8988T (cell line): ENCODE measurements at regions not wholly inside any gene's neighbourhood (a gene's known extent, or its start where the extent isn't known, plus 50 kb on each side); places are given as distances from the start of the nearest gene placed in this dataset.

Experiments
- DNase-seq: peaks from one replicate; pipeline ENCODE4 v3.0.0; 2011

- DNase-seq = no peak
Observed at GRCh38 chr1:229196404-229197264, 74.3 kb upstream of the RAB4A start.

GRCh38 chr1:229197265-229197585 lies 73.7 kb upstream of the RAB4A start:
- no peak for DNase-seq

- no peak for DNase-seq
Observed at GRCh38 chr1:229199261-229200243, 71.4 kb upstream of the RAB4A start.

GRCh38 chr1:229203030-229203751 lies 67.7 kb upstream of the RAB4A start:
- no peak for DNase-seq

DNA sequence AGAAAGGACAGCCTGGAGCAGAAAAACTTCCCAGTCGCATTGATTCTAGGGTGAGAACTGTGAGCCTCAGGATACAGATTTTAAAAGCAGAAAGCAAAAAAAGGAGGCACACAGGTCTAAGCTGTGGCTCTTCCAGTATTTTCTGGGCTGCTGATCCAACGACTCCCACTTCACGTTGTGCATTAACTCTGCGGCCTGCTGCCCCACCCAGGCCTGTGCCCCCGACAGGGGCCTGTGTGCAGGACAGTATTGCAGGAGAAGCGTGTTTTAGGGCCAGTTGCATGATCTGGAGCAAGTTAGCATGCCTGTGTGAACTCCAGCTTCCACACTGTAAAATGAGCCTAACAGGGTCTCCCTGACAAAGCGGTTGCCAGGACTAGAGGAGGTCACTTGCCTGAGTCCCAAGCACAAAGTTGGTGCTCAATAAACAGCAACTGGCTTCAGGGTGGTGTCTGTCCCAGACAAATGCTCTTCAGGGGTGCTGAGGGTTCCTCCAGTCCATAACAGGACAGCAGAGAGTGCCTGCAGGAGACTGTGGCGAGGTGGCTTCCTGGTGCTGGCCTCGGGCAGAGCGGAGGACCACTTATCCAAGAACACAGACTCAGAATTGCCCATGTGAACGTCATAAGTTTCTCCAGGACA lies 66.8 kb upstream of the RAB4A start:
- no peak for DNase-seq

GRCh38 chr1:229204921-229205777 lies 65.8 kb upstream of the RAB4A start:
- DNase-seq = no peak

DNA sequence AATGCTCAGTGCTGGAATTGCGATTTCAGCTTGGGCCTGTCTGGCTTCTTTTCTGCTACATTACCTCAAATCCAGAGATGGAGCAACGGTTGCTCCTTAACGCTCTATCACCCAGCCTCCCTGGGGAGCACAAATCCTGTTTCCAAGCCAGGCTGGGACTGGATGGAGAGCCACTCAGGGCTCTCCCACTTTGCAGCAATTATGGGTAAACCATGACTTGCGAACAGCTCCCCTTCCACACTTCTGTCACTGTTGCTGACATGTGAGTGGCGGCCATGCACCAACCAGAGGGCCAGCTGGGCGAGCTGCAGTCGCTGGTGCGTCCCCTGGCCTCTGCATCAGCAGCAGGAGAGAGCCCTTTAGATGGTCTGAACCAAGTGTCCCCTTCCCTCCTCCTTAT lies 65.1 kb upstream of the RAB4A start:
- no peak for DNase-seq

DNA sequence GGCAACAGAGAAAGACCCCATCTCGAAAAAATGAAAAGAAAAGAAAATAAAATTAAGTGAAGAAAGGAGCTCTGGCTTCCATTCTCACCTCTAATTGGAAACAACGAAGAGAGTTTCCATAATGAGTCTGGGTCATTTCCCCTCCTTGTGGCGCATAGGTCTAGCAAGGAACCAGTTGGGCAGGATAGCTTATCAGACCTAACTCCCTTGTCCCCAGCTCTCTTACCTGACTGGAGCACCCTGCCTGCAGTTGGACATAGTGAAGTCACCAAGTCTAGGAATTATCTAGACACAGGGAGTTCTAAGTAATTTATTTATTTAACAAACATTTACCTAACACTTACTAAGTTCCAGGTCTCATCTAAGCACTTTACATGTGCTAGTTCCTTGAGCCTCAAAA lies 63.0 kb upstream of the RAB4A start:
- no peak for DNase-seq

GRCh38 chr1:229208481-229208880 lies 62.4 kb upstream of the RAB4A start:
- DNase-seq = no peak

GRCh38 chr1:229209386-229209785 lies 61.5 kb upstream of the RAB4A start:
- DNase-seq = no peak

- DNase-seq = no peak
Observed at GRCh38 chr1:229209816-229210215, 61.1 kb upstream of the RAB4A start.

DNA sequence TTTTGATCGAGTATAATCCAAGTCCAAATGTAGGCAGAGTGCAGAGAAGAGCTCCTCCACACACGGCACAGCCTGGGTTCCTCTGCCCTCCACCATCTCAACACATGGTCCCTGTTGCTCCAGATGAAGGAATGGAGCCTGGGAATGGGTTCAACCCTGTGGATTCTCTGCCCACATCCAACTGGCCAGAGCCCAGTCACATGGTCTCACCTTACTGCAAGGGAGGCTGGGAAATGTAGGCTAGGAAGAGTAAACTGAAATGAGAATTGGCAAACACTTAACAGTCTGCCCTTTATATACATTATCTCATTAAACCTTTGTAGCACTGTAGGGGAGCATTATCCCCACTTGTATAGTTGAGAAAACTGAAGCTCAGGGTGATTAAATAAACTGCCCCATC lies 60.1 kb upstream of the RAB4A start:
- DNase-seq = no peak

GRCh38 chr1:229213797-229214196 lies 57.1 kb upstream of the RAB4A start:
- no peak for DNase-seq

GRCh38 chr1:229217716-229218115 lies 53.2 kb upstream of the RAB4A start:
- DNase-seq = no peak

GRCh38 chr1:229218612-229219025 lies 52.3 kb upstream of the RAB4A start:
- DNase-seq = no peak

DNA sequence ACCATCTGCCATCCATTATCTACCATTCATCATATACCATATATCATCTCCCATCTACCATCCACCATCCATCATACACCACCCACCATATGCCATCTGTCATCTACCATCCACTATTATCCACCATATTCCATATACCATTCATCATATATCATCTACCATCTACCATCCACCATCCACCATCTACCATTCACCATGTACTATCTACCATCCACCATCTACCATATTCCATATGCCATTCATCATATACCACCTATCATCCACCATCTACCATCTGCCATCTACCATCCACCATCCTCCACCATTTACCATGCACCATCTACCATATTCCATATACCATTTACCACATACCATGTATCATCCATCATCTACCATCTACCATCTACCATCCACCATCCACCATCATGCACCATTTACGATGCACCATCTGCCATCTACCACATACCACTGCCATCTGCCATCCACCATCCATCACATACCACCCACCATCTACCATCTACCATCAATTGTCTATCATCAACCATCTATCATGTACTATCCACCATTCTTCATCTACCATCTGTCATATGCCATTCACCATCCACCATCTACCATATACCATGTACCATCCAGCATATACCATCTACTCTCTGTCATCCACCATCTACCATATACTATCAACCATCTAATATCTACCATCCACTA lies 50.6 kb upstream of the RAB4A start:
- no peak for DNase-seq

DNA sequence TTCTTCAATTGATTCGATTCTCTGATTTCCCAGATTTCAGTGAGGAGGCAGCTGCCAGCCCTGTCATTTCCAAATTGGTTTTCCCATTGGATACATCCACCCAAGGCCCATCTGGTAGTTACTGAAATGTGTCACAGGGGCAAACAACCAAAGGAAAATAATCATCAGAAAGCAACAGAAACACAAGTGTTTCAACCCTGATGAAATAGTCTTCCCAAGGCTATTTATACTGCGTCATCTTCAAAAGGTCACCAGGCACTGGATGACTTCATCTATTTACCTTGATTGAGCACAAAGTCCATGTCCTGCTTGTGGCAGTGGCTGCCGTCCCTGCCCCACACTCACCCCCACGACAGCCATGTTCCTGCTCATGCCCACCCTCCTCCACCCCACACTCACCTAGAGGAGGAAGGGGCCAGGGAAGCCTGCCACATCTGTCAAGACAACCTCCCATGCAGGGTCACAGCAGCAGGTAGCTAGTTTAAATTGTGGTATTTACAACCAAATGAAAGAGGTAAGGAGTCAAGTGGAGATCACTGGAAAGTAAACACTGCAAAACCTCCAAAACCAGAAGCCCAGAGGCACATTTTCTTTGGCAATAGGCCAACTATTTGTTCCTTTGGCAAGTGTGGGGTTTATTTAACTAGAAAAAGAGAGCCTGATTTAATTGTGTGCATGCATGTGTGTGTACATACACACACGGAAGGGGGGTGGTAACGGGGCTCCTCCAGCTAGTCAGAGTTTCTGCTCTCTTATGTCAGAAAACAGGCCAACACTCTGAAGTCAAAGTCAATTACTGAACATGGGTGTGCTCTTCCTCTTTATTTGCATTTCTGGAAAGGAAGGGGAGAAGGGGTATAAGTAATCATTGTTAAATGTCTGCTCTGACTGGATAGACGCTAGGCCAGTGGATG lies 49.5 kb upstream of the RAB4A start:
- DNase-seq = no peak
